ENCODE measurements at regions not wholly inside any gene's neighbourhood (a gene's known extent, or its start where the extent isn't known, plus 50 kb on each side); places are given as distances from the start of the nearest gene placed in this dataset.

DNA sequence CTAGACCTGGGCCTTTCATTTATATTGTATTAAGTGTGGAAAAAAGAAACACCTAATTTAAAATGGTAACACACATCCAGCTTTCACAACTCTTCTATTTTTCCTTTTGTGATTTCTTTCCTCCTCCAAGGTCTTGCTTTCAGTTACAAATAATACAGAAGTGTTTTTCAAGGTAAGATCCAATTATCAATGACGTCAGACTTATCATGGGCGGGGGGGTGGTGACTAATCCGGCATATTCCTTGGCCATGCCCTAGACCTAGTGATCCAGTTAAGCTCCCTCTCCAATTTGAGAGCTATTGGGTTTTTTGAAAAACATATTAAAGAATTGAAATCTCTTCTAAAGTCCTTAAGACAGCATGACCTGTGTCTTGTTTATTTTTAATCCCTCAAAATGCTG is 669.9 kb upstream of the NR5A2 start:
- DNase-seq: no peak

DNA sequence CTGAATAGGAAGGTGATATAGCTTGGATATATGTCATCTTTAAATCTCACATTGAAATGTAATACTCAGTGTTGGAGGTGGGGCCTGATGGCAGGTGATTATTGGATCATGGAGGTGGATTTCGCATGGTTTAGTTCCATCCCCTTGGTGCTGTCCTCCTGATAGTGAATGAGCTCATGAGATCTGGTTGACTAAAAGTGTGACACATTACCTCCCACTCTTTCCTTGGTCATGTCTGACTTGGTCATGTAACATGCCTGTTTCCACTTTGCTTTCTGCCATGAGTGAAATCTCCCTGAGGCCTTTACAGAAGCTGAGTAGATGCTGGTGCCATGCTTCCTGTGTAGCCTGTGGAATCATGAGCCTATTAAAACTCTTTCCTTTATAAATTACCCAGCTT is 664.5 kb upstream of the NR5A2 start:
- no peak for DNase-seq

DNA sequence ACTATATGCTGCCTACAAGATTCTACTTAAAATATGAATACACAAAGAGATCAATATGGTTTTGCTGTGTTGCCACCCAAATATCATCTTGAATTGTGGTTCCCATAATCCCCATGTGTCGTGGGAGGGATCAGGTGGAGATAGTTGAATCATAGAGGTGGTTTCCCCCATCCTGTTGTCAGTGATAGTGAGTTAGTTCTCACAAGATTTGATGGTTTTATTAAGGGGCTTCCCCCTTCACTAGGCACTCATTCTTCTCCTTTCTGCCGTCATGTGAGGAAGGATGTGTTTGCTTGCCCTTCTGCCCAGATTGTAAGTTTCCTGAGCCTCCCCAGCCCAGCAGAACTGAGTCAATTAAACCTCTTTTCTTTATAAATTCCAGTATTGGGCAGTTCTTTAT is 654.4 kb upstream of the NR5A2 start:
- no peak for DNase-seq

- DNase-seq: no peak
Observed at GRCh38 chr1:199377211-199377610, 650.3 kb upstream of the NR5A2 start.

GRCh38 chr1:199383793-199384192 is 643.7 kb upstream of the NR5A2 start:
- no peak for DNase-seq

GRCh38 chr1:199394856-199395255 is 632.7 kb upstream of the NR5A2 start:
- no peak for DNase-seq

DNA sequence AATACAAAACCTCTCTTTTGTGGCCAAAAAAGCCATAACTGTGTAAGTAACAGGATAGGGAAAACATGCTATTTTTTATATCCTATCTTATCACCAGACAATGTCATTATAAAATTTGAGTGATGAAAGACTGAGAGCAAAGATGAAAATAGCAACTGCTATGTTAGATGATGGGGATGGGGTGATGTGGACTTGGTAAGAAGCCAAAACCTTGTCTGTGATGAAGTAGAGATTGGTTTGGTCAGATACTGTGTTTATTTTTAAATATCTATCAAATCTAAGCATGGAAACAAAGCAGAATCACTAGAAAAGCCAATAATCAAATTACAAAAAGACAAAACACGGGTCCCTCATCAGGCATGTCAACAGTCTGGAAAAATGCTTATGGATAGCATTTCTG is 631.1 kb upstream of the NR5A2 start:
- DNase-seq: no peak

DNA sequence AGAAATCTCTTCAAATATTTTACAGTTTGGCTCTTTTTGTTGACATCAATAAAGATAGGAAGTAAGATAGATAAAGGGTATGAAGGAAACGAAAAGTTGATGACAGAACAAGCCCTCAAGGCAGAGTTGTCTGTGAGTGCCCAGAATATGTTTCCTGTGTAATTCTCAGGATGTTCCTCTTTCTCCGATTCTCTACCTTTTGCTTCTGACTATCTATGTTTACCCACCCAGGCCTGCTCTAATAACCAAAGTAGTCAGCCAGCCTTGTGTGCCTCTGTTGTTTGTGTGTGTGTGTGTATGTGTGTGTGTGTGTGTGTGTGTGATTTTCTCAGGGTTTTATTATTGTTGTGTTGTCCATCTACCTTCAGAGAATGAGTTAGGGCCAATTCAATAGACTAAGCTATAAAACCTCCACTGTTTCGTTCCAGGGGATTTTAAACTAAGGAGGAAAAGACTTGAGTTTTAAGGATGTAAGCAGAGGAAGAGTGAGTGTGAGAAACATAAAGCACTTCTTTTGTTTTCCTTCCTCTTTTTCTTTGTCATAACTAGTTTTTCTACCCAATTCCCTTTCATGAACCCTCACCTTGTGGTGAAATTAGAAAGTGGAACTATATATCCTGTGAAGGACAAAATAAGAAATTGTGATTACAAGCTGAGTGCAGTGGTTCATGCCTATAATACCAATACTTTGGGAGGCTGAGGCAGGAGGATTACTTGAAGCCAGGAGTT is 627.4 kb upstream of the NR5A2 start:
- no peak for DNase-seq

DNA sequence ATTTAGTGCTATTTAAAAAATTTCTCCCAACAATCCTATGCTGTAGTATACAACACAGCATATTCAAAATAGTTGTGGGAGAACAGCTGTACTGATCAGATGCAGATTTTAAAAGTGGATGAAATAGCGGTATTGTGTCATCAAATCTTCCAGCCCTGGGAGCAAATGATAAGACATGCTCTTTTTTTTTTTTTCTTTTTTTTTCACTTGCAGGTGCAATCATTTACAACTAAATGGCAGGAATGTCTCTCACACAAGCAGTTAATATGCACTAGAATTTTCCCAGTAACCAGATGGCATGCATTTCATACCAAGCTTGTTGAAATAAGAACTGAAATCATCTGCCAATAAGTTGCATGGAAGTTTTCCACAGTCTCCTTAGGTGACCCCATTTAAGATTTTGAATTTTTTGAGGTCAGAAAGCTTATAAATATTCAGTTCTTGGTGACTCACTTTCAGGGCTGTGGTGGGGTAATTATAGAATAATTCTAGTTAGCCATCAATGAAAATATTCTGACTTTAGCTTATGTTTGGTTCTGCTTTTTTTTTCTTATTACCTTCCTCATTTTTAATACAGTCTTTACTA is 623.9 kb upstream of the NR5A2 start:
- no peak for DNase-seq

GRCh38 chr1:199404191-199404590 is 623.3 kb upstream of the NR5A2 start:
- DNase-seq: no peak

GRCh38 chr1:199404976-199405375 is 622.5 kb upstream of the NR5A2 start:
- DNase-seq: no peak

- DNase-seq: no peak
Observed at GRCh38 chr1:199405634-199406196, 621.8 kb upstream of the NR5A2 start.

GRCh38 chr1:199410462-199410861 is 617.0 kb upstream of the NR5A2 start:
- no peak for DNase-seq

DNA sequence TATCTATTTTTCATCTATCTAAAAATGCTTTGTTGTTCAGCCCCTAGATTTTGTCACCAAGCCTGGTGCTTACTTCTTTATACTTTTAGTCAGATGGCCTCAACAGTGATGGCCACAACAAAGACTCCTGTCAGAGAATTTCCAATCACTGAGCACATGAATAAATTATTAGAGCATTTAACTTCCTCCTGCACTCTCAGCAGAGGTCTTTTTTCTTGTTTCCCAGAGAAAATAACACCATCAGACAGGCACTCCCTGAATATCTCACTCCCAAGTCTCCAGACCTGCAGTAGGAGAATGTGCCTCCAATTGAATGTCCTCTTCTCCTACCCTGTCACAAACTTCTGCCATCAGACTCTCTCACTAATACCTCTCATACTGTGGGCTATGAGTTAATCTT is 616.0 kb upstream of the NR5A2 start:
- no peak for DNase-seq

- no peak for DNase-seq
Observed at GRCh38 chr1:199422206-199422605, 605.3 kb upstream of the NR5A2 start.

DNA sequence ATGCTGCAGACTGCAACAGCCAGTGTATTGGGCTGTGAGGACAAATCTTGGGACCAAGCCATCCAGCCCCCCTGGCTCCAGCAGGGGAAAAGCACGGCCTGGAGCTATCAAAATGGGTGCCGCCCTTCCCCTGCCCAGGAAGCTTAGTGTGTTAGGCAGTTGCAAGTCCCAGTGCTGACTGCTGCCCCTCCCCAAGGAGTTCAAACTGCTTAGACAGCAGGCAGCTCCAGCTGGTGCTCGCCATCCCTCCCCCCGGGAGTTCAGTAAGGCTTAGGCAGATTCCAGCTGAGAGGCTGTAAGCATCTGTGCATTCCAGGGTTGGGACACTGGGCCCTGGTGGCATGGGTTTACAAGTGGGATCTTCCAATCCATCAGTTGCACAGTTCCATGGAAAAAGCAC is 579.6 kb upstream of the NR5A2 start:
- DNase-seq: no peak

GRCh38 chr1:199448646-199449045 is 578.9 kb upstream of the NR5A2 start:
- no peak for DNase-seq

DNA sequence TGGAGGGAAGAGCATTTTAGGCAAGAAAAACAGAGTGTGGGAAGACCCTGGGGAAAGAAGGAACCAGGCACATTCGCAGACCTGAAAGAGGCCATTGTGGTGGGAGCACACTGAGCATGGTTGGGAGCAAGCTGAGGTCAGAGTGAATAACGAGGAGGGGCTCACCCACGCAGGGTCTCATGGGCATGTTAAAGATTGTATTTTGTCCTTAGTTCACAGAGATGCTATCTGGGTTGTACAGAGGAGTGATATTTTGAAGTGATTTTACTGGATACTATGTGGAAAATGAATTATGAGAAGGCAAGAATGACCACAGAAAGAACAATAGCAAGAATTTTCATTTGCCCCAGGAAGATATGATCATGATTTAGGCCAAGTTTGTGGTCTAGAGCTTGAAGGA is 578.3 kb upstream of the NR5A2 start:
- no peak for DNase-seq

DNA sequence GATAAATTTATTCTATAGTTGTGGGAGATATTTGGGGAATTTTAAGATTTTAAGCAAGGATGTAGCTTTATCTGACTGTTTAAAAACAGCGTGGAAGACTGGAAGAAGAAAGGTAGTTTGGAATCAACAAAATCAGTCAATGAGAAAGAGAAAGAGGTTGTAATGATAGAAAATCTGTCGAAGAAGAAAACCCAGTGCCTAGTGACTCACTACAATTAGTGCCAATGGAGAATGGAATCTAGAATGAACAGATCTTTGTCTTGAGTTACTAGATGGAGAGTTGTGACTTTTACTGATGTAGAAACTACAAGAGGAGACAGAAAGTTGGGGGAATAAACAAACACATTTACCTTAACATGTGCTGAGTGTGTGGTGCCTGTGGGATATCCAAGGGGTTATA is 577.8 kb upstream of the NR5A2 start:
- no peak for DNase-seq

GRCh38 chr1:199452627-199453026 is 574.9 kb upstream of the NR5A2 start:
- DNase-seq: no peak

- DNase-seq: no peak
Observed at GRCh38 chr1:199453723-199454122, 573.8 kb upstream of the NR5A2 start.

DNA sequence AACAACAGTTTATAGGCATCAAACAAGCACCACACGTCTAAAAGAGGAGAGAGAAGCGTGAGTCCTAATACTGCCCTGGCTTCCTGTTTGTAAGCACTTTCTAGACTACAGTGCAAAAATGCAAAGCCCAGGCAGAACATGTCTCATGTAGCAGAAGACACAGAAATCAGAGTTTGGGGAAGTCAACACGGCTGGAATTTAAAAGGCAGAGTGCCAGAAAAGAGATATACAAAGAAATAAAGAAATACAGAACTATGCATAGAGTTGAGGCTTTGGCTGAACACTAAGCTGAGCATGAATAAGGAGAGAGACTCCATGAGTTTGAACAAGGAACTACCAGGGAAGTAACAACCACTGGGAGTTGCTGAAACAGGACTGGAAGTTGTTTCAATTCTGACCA is 566.6 kb upstream of the NR5A2 start:
- no peak for DNase-seq

GRCh38 chr1:199463521-199464127 is 563.9 kb upstream of the NR5A2 start:
- DNase-seq: peak; percentile 17 to 24

- no peak for DNase-seq
Observed at GRCh38 chr1:199466961-199467360, 560.5 kb upstream of the NR5A2 start.
